ENCODE measurements at regions not wholly inside any gene's neighbourhood (a gene's known extent, or its start where the extent isn't known, plus 50 kb on each side); places are given as distances from the start of the nearest gene placed in this dataset.

DNA sequence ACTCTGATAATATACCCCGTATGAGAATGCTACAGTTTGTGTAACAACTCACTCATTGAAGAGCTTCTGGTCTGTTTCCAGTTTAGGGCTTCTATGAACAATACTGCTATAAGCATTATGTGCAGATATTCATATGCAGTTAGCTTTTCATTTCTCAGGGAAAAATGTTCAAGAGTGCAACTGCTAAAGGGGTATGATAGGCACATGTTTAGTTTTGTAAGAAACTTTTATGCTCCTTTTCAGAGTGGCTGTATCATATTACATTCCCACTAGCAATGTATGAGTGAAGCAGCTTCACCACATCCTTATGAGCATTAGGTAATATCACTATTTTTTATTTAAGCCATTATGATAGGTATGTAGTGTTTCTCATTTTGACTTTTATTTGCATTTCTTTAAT is 182.6 kb upstream of the CXCL12 start:
- no peak for DNase-seq (ENCODE audit: low spot score)
- Mint-ChIP-seq H3K4me1 (ENCODE audit: low read depth) (peaks cover 59% of the 10 kb centered on the region), H3K27me3 (ENCODE audit: low read depth) (no peaks in the 10 kb centered on the region), H3K4me3 (ENCODE audit: unreplicated experiment) (no peak overlapping the region), H3K9me3 (ENCODE audit: low read depth) (no peaks in the 10 kb centered on the region), H3K27ac (ENCODE audit: unreplicated experiment) (peak overlapping the region; percentile 1), H3K36me3 (ENCODE audit: low read depth) (no peaks in the 10 kb centered on the region)
- TF ChIP-seq, protein P1, sequence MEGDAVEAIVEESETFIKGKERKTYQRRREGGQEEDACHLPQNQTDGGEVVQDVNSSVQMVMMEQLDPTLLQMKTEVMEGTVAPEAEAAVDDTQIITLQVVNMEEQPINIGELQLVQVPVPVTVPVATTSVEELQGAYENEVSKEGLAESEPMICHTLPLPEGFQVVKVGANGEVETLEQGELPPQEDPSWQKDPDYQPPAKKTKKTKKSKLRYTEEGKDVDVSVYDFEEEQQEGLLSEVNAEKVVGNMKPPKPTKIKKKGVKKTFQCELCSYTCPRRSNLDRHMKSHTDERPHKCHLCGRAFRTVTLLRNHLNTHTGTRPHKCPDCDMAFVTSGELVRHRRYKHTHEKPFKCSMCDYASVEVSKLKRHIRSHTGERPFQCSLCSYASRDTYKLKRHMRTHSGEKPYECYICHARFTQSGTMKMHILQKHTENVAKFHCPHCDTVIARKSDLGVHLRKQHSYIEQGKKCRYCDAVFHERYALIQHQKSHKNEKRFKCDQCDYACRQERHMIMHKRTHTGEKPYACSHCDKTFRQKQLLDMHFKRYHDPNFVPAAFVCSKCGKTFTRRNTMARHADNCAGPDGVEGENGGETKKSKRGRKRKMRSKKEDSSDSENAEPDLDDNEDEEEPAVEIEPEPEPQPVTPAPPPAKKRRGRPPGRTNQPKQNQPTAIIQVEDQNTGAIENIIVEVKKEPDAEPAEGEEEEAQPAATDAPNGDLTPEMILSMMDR (IDR thresholded peaks at IDR 0.05), result no peak

DNA sequence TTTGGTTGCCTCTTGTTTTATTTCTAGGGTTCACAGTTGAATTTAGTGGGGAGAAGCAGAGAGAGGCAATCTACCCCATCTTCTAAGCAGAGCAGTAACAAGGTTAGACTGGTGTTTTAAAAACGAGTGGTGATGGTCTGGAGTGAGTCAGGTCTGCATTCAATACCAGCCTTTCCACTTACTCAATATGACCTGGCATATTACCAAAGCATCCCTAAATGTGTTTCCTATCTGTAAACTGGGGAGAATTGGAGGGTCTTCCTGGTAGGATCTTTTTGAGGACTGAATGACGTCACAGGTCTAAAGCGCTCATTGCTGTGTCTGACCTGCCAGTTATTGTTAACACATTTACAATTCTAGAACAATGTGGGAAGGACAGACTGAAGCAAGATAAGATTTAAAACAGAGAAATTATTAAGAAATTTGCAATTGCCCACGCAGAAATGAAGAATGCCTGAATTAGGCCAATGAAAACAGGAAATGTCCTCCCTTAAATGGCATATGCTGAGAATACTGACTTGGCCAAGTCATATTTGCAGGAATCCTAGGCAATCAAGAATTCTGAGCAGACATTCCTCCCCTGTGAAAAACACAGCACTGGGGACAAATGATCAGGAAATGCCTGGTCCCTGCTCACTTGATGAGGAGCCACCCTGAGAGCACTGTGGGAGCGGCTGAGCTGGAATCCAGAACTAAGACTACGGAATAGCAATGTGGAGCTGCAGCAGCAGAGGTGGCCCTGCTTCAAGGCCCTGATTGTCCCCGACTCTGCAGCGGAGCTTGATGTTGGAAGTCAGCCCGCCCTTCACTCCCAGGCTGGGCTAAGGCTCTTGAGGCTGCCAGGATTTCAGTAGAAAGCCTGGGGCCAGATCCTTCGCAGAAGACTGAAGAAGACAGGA is 184.5 kb upstream of the CXCL12 start:
- no peak for DNase-seq (ENCODE audit: low spot score)
- H3K4me1 Mint-ChIP-seq (ENCODE audit: low read depth), result peaks cover 55% of the 10 kb centered on the region
- H3K36me3 Mint-ChIP-seq (ENCODE audit: low read depth), result no peaks in the 10 kb centered on the region
- H3K4me3 Mint-ChIP-seq (ENCODE audit: unreplicated experiment), result peak overlapping the region; percentile 21
- TF ChIP-seq, protein P1 (IDR thresholded peaks at IDR 0.05), result no peak
- H3K9me3 Mint-ChIP-seq (ENCODE audit: low read depth), result no peaks in the 10 kb centered on the region
- no peaks in the 10 kb centered on the region for H3K27me3 Mint-ChIP-seq (ENCODE audit: low read depth)
- peak overlapping the region; percentile 94 for H3K27ac Mint-ChIP-seq (ENCODE audit: unreplicated experiment)

DNA sequence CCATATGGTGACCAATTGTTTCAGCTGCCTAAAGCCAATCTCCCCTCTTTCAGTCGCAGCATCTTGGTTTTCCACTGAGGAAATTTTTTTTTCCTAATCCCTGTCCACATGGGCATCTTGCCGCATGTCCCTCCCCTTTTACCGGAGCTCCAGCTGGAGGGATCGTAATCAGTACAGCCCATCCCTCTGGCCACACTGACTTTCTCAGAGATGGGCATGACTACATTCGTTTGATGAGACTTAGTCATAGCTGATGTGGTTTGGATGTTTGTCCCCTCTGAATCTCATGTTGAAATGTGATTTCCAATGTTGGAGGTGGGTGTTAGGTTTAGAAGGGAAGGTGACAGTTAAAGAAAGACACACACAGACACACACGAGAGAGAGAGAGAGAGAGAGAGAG is 186.8 kb upstream of the CXCL12 start:
- Mint-ChIP-seq H3K36me3 (ENCODE audit: low read depth) (no peaks in the 10 kb centered on the region), H3K4me1 (ENCODE audit: low read depth) (peaks cover 44% of the 10 kb centered on the region), H3K27ac (ENCODE audit: unreplicated experiment) (no peak overlapping the region), H3K4me3 (ENCODE audit: unreplicated experiment) (no peak overlapping the region), H3K9me3 (ENCODE audit: low read depth) (no peaks in the 10 kb centered on the region), H3K27me3 (ENCODE audit: low read depth) (no peaks in the 10 kb centered on the region)
- DNase-seq (ENCODE audit: low spot score), result no peak
- TF ChIP-seq, protein P1 (IDR thresholded peaks at IDR 0.05), result no peak

DNA sequence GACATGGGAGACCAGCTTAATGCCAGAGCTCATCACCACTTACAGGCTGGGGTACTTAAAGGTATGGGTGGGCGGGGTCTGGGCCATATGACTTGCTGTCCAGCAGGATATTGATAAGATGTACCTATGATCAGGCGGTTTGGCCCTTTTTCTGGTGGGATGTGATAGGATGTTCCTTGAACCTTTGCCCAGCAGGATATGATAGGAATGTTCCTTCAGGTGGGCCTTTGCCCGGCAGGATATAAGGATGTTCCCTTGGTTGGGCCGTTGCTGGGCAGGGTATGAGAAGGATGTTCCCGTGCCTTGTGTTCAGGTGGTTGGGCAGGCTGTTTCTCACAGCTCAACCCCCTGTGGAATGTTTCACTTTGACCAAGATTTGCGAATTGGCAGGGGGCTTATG is 187.2 kb upstream of the CXCL12 start:
- TF ChIP-seq, protein P1 (IDR thresholded peaks at IDR 0.05), result no peak
- Mint-ChIP-seq H3K4me3 (ENCODE audit: unreplicated experiment) (no peak overlapping the region), H3K27me3 (ENCODE audit: low read depth) (no peaks in the 10 kb centered on the region), H3K9me3 (ENCODE audit: low read depth) (no peaks in the 10 kb centered on the region), H3K27ac (ENCODE audit: unreplicated experiment) (no peak overlapping the region), H3K4me1 (ENCODE audit: low read depth) (peaks cover 44% of the 10 kb centered on the region), H3K36me3 (ENCODE audit: low read depth) (no peaks in the 10 kb centered on the region)
- no peak for DNase-seq (ENCODE audit: low spot score)

DNA sequence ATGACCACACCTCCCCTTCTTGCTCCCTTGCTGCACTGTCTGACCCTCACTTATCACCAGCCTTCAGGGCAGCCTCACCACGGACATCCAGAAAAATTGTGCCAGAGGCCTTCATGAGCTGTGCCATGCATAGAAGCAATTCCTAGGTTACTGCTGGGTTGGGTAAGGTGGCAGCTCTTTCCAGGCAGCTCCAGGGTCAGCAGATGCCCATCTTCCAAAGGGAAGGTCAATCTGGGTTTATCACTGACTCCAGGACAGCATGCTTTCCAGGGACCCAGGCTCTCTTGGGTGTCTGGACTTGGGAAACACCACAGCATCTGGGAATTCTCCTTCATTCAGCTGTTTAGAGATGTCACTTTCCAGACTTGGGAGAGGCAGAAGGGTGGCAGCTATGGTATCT is 188.9 kb upstream of the CXCL12 start:
- Mint-ChIP-seq H3K27ac (ENCODE audit: unreplicated experiment) (no peak overlapping the region), H3K27me3 (ENCODE audit: low read depth) (no peaks in the 10 kb centered on the region), H3K36me3 (ENCODE audit: low read depth) (no peaks in the 10 kb centered on the region), H3K4me1 (ENCODE audit: low read depth) (peaks cover 28% of the 10 kb centered on the region), H3K4me3 (ENCODE audit: unreplicated experiment) (no peak overlapping the region), H3K9me3 (ENCODE audit: low read depth) (no peaks in the 10 kb centered on the region)
- TF ChIP-seq, protein P1 (IDR thresholded peaks at IDR 0.05), result no peak
- no peak for DNase-seq (ENCODE audit: low spot score)

All from chondrocyte (in vitro differentiated cells).